Liver (tissue), 8 donors: ENCODE measurements at regions not wholly inside any gene's neighbourhood (a gene's known extent, or its start where the extent isn't known, plus 50 kb on each side); places are given as distances from the start of the nearest gene placed in this dataset.

Source experiments
- DNase-seq: peaks from one replicate; pipeline ENCODE4 v3.0.0-alpha.2; 2017; ENCODE audit warnings: low spot score
- H3K27ac ChIP-seq, 2 donors: one replicate each; pipeline ENCODE4 v1.7.0; 2013; ENCODE audit warnings: inconsistent platforms in 2 of 2, low read length in 2 of 2, control low read depth in 1 of 2, low read depth in 1 of 2, mild to moderate bottlenecking in 1 of 2
- H3K27me3 ChIP-seq, 4 donors: one replicate each; pipeline versions ENCODE4 v1.6.1 to v1.7.0; 2013; ENCODE audit warnings: low read length in 3 of 4, inconsistent platforms in 1 of 4, mild to moderate bottlenecking in 1 of 4, moderate library complexity in 1 of 4; ENCODE audit not compliant: control insufficient read depth in 4 of 4, insufficient read depth in 4 of 4
- H3K36me3 ChIP-seq, 4 donors: one replicate each; pipeline versions ENCODE4 v1.6.1 to v1.7.0; 2013; ENCODE audit warnings: low read length in 3 of 4, mild to moderate bottlenecking in 3 of 4, low read depth in 1 of 4, moderate library complexity in 1 of 4; ENCODE audit not compliant: control insufficient read depth in 4 of 4, insufficient read depth in 3 of 4
- H3K4me1 ChIP-seq, 4 donors: one replicate each; pipeline versions ENCODE4 v1.6.1 to v1.7.0; 2013; ENCODE audit warnings: low read length in 3 of 4, mild to moderate bottlenecking in 3 of 4, moderate library complexity in 1 of 4; ENCODE audit not compliant: control insufficient read depth in 4 of 4, insufficient read depth in 4 of 4
- H3K4me3 ChIP-seq, 3 donors: one replicate each; pipeline versions ENCODE4 v1.6.1 to v1.7.0; 2013; ENCODE audit warnings: low read length in 3 of 3, control low read depth in 1 of 3, low read depth in 1 of 3, mild to moderate bottlenecking in 1 of 3
- H3K9ac ChIP-seq, 2 donors: one replicate each; pipeline ENCODE4 v1.7.0; 2013; ENCODE audit warnings: low read length in 2 of 2, mild to moderate bottlenecking in 2 of 2, moderate library complexity in 2 of 2, control low read depth in 1 of 2, low read depth in 1 of 2
- H3K9me3 ChIP-seq, 4 donors: one replicate each; pipeline versions ENCODE4 v1.6.1 to v1.7.0; 2013; ENCODE audit warnings: low read length in 3 of 4; ENCODE audit not compliant: control insufficient read depth in 4 of 4
- EGR1 ChIP-seq, 2 donors: IDR thresholded peaks; 2 replicates each; pipeline ENCODE4 v1.6.1; 2016 to 2018; ENCODE audit warnings: antibody characterized with exemption in 2 of 2, low read depth in 2 of 2
- FOXA1 ChIP-seq: IDR thresholded peaks from 2 replicates; pipeline ENCODE4 v1.6.1; 2016; ENCODE audit warnings: antibody characterized with exemption
- GABPA ChIP-seq, 2 donors: IDR thresholded peaks in 1 of 2; conservative IDR thresholded peaks in 1 of 2; 2 replicates each; pipeline ENCODE4 v1.6.1; 2016; ENCODE audit warnings: antibody characterized with exemption in 2 of 2, mild to moderate bottlenecking in 1 of 2, moderate library complexity in 1 of 2
- HNF4A ChIP-seq, 2 donors: conservative IDR thresholded peaks; 2 replicates each; pipeline ENCODE4 v1.6.1; 2016; ENCODE audit warnings: antibody characterized with exemption in 2 of 2, mild to moderate bottlenecking in 2 of 2
- HNF4G ChIP-seq: IDR thresholded peaks from 2 replicates; pipeline ENCODE4 v1.6.1; 2016; ENCODE audit warnings: antibody characterized with exemption
- JUND ChIP-seq, 2 donors: IDR thresholded peaks; 2 replicates each; pipeline ENCODE4 v1.6.1; 2016; ENCODE audit warnings: antibody characterized with exemption in 2 of 2
- NR2F2 ChIP-seq: IDR thresholded peaks from 2 replicates; pipeline ENCODE4 v1.6.1; 2016; ENCODE audit warnings: antibody characterized with exemption
- RAD21 ChIP-seq, 2 donors: IDR thresholded peaks; 2 replicates each; pipeline ENCODE4 v1.6.1; 2016; ENCODE audit warnings: antibody characterized with exemption in 2 of 2, mild to moderate bottlenecking in 2 of 2
- RXRA ChIP-seq, 2 donors: IDR thresholded peaks; 2 replicates each; pipeline ENCODE4 v1.6.1; 2017 to 2018; ENCODE audit warnings: antibody characterized with exemption in 2 of 2, mild to moderate bottlenecking in 1 of 2
- SP1 ChIP-seq: IDR thresholded peaks from 2 replicates; pipeline ENCODE4 v1.6.1; 2018; ENCODE audit warnings: antibody characterized with exemption, mild to moderate bottlenecking
- TAF1 ChIP-seq: conservative IDR thresholded peaks from 2 replicates; pipeline ENCODE4 v1.6.1; 2016; ENCODE audit warnings: antibody characterized with exemption, mild to moderate bottlenecking
- YY1 ChIP-seq: IDR thresholded peaks from 2 replicates; pipeline ENCODE4 v1.6.1; 2016; ENCODE audit warnings: antibody characterized with exemption, mild to moderate bottlenecking
- WGBS: extraction: QIAGEN DNeasy Blood & Tissue Kit; methylation state at CpG from one replicate; pipeline ENCODE4 v1.1.7; 2013; 5-methylcytosine and 5-hydroxymethylcytosine counted together
- TF ChIP-seq, protein P1 (sequence below): IDR thresholded peaks from 2 replicates; pipeline ENCODE4 v1.6.1; 2016; ENCODE audit warnings: antibody characterized with exemption
- TF ChIP-seq, protein P2 (sequence below): fragments of 150-350 bp; IDR thresholded peaks from 2 replicates; pipeline ENCODE4 v1.5.1; 2017; ENCODE audit warnings: improper control_type of control experiment, low read depth, low read length; ENCODE audit not compliant: missing input control
- TF ChIP-seq, protein P3 (sequence below): IDR thresholded peaks from 2 replicates; pipeline ENCODE4 v1.6.1; 2016; ENCODE audit warnings: antibody characterized with exemption
- TF ChIP-seq, protein P4 (sequence below): IDR thresholded peaks from 2 replicates; pipeline ENCODE4 v1.6.1; 2016; ENCODE audit warnings: antibody characterized with exemption
- TF ChIP-seq, protein P5 (sequence below): IDR thresholded peaks from 2 replicates; pipeline ENCODE4 v1.6.1; 2016; ENCODE audit warnings: antibody characterized with exemption, mild to moderate bottlenecking
- donor health status: healthy.
- donor health status: healthy.
- donor health status: healthy.
- donor health status: healthy.
- donor health status: healthy.

DNA sequence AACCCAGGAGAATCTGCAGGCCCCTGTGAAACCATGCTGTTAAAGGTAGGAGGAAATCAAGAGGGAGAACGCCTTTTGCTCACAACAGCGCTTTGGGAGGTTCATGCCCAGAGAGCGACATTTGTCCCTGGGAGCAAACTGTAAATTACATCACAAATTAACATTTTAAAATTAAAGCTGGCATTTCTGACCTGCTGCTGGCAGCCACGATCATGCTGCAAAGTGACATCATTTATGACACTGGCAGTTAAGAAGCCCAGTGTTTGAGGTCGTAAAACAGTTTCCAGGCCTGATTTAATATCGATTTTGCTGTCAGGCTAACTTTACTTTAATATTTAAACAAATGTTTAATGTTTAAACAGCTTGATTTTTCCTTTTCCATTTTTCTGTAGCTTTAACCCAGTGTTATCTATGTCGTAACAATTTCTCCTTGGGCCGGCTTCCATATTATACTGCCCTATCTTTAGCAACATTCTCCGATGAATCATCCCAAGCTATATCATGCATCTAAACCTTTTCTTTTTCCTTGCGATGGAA, 86.5 kb upstream of the NPVF start (continued):
- TF ChIP-seq, protein P1, sequence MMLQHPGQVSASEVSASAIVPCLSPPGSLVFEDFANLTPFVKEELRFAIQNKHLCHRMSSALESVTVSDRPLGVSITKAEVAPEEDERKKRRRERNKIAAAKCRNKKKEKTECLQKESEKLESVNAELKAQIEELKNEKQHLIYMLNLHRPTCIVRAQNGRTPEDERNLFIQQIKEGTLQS = peak; percentile 34

DNA sequence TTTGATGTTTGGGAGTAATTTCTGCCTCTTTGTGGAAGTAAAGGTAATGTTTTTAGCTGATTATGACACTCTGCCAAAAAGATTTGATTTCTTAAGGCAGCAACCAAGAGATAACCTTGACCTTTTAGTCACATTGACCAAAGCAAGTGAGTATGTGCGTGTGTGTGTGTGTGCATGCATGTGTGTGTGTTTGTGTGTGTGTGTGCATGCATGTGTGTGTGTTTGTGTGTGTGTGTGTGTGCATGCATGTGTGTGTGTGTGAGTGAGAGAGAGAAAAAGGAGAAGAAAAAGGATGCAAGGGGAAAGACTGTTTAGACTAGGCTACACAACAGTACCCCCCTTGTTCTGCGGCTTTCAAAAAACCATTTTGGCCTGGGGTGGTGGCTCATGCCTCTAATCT, 88.1 kb upstream of the NPVF start:
- no peak overlapping the region for H3K9ac ChIP-seq

DNA sequence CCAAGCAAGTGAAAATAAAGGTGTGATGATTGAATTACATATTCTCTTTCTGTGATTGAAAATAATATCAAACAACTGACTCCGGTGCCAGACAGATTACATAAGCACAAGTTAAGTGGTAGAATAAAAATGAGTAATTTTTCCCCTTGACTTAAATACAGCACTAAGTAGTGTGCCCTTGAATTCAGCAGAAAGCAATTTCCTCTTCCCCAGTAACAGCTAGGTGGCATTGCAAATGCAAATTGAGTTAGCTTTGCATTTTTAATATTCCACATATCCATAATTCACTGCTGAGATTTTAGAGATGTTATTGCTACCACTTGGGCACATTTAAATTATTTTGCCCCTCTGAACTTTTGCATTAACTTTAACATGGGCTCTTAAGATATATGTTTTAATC, 89.8 kb upstream of the NPVF start:
- no peaks in the 10 kb centered on the region for H3K9me3 ChIP-seq
- TF ChIP-seq, protein P2, sequence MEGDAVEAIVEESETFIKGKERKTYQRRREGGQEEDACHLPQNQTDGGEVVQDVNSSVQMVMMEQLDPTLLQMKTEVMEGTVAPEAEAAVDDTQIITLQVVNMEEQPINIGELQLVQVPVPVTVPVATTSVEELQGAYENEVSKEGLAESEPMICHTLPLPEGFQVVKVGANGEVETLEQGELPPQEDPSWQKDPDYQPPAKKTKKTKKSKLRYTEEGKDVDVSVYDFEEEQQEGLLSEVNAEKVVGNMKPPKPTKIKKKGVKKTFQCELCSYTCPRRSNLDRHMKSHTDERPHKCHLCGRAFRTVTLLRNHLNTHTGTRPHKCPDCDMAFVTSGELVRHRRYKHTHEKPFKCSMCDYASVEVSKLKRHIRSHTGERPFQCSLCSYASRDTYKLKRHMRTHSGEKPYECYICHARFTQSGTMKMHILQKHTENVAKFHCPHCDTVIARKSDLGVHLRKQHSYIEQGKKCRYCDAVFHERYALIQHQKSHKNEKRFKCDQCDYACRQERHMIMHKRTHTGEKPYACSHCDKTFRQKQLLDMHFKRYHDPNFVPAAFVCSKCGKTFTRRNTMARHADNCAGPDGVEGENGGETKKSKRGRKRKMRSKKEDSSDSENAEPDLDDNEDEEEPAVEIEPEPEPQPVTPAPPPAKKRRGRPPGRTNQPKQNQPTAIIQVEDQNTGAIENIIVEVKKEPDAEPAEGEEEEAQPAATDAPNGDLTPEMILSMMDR = no peak
- TF ChIP-seq YY1 (no peak), NR2F2 (no peak), TAF1 (no peak), GABPA (IDR thresholded peaks at IDR 0.05 in 1 of 2, conservative IDR thresholded peaks at IDR 0.05 in 1 of 2) (no peak), RXRA (IDR thresholded peaks at IDR 0.05) (no peak), SP1 (no peak), RAD21 (IDR thresholded peaks at IDR 0.05) (no peak), HNF4G (no peak), EGR1 (IDR thresholded peaks at IDR 0.05; ENCODE audit: low read depth in 2 of 2) (no peak), JUND (IDR thresholded peaks at IDR 0.05) (no peak)
- TF ChIP-seq, protein P3, sequence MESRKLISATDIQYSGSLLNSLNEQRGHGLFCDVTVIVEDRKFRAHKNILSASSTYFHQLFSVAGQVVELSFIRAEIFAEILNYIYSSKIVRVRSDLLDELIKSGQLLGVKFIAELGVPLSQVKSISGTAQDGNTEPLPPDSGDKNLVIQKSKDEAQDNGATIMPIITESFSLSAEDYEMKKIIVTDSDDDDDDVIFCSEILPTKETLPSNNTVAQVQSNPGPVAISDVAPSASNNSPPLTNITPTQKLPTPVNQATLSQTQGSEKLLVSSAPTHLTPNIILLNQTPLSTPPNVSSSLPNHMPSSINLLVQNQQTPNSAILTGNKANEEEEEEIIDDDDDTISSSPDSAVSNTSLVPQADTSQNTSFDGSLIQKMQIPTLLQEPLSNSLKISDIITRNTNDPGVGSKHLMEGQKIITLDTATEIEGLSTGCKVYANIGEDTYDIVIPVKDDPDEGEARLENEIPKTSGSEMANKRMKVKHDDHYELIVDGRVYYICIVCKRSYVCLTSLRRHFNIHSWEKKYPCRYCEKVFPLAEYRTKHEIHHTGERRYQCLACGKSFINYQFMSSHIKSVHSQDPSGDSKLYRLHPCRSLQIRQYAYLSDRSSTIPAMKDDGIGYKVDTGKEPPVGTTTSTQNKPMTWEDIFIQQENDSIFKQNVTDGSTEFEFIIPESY = no peak
- TF ChIP-seq, protein P1 = no peak
- TF ChIP-seq, protein P4, sequence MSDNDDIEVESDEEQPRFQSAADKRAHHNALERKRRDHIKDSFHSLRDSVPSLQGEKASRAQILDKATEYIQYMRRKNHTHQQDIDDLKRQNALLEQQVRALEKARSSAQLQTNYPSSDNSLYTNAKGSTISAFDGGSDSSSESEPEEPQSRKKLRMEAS = no peak
- DNase-seq = no peak
- peaks cover 0 to 15% (median 5%) of the 10 kb centered on the region in 4 donors for H3K4me1 ChIP-seq
- WGBS = 96% methylated on average over 1 of the region's 1 CpG
- no peak overlapping the region for H3K9ac ChIP-seq
- H3K4me3 ChIP-seq = no peak overlapping the region
- H3K27me3 ChIP-seq = no peaks in the 10 kb centered on the region
- H3K36me3 ChIP-seq = no peaks in the 10 kb centered on the region
- H3K27ac ChIP-seq = no peak overlapping the region

More for the DNA sequence above, 88.1 kb upstream of the NPVF start:
- WGBS = 86% methylated on average over 2 of the region's 2 CpGs
- Histone ChIP-seq H3K9me3 (no peaks in the 10 kb centered on the region), H3K4me1 (peaks cover 0 to 15% (median 5%) of the 10 kb centered on the region in 4 donors), H3K36me3 (no peaks in the 10 kb centered on the region), H3K4me3 (no peak overlapping the region), H3K27ac (no peak overlapping the region), H3K27me3 (no peaks in the 10 kb centered on the region)
- TF ChIP-seq, protein P5, sequence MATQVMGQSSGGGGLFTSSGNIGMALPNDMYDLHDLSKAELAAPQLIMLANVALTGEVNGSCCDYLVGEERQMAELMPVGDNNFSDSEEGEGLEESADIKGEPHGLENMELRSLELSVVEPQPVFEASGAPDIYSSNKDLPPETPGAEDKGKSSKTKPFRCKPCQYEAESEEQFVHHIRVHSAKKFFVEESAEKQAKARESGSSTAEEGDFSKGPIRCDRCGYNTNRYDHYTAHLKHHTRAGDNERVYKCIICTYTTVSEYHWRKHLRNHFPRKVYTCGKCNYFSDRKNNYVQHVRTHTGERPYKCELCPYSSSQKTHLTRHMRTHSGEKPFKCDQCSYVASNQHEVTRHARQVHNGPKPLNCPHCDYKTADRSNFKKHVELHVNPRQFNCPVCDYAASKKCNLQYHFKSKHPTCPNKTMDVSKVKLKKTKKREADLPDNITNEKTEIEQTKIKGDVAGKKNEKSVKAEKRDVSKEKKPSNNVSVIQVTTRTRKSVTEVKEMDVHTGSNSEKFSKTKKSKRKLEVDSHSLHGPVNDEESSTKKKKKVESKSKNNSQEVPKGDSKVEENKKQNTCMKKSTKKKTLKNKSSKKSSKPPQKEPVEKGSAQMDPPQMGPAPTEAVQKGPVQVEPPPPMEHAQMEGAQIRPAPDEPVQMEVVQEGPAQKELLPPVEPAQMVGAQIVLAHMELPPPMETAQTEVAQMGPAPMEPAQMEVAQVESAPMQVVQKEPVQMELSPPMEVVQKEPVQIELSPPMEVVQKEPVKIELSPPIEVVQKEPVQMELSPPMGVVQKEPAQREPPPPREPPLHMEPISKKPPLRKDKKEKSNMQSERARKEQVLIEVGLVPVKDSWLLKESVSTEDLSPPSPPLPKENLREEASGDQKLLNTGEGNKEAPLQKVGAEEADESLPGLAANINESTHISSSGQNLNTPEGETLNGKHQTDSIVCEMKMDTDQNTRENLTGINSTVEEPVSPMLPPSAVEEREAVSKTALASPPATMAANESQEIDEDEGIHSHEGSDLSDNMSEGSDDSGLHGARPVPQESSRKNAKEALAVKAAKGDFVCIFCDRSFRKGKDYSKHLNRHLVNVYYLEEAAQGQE = no peak
- no peak for TF ChIP-seq FOXA1
- no peak for TF ChIP-seq JUND (IDR thresholded peaks at IDR 0.05)
- TF ChIP-seq, protein P1 = no peak
- no peak for TF ChIP-seq RAD21 (IDR thresholded peaks at IDR 0.05)
- no peak for TF ChIP-seq HNF4A (conservative IDR thresholded peaks at IDR 0.05)
- no peak for DNase-seq
